Activated CD8-positive, alpha-beta memory T cell treated with anti-CD3 and anti-CD28 coated beads, Interleukin-2, amount 50 U/mL, for 24 hours (primary cell): ENCODE measurements at regions not wholly inside any gene's neighbourhood (a gene's known extent, or its start where the extent isn't known, plus 50 kb on each side); places are given as distances from the start of the nearest gene placed in this dataset.

Source experiments
- DNase-seq: peaks from one replicate; pipeline ENCODE4 v3.0.0-alpha.2; 2020; ENCODE audit errors: extremely low read depth

- DNase-seq = no peak
These were observed 192.5 kb downstream of the FOXD2 start for GRCh38 chr1:47630346-47630745.

DNA sequence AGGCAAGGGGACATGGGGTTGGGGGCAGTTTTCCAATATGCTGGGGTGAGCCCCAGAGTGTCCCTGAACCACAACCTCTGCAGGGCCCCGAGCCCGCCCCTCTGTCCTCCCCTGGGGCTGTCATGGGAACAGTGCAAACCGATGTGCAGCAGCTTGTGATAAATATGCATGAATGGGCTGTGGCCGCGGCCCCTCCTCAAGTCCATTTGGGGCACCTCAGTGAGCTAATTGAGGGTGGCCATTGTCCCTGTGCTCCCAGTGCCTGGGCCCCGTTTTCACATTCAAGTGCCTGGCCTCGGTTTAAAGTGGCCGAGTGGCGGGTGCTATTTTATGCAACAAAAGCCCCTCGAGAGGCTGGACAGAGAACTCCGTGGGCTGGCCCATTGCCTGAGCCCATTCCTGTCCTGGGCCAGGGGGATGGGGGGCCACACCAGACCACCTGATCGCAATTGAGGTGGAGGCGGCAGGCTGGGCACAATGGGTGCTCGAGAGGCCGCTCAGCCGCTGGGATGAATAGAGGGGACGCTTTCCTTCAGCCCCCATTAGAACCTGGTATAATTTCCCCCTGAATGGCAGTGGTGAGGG lies 193.7 kb downstream of the FOXD2 start:
- DNase-seq = no peak

DNA sequence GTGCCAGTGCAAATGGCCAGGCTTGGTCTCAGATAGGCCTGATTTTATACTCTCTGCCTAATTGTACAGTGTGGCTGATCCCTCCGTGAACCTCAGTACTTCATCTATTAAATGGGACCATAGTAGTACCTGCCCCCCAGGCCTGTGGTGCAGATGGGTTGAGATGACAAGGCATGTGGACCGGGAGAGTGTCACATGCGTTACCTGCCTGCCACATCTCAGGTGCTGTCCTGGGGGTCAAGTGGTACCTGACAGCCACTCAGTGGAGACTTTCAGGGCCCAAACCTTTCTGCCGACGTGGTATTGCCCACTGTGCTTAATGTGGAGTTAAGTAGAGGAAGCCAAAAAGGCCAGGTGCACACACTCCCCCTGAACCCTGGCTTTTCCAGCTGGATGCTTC lies 197.3 kb downstream of the FOXD2 start:
- no peak for DNase-seq

GRCh38 chr1:47635597-47635996 lies 197.8 kb downstream of the FOXD2 start:
- no peak for DNase-seq

GRCh38 chr1:47637111-47637685 lies 199.4 kb downstream of the FOXD2 start:
- DNase-seq = no peak

- DNase-seq = no peak
These were observed 200.4 kb downstream of the FOXD2 start for GRCh38 chr1:47638240-47638639.

DNA sequence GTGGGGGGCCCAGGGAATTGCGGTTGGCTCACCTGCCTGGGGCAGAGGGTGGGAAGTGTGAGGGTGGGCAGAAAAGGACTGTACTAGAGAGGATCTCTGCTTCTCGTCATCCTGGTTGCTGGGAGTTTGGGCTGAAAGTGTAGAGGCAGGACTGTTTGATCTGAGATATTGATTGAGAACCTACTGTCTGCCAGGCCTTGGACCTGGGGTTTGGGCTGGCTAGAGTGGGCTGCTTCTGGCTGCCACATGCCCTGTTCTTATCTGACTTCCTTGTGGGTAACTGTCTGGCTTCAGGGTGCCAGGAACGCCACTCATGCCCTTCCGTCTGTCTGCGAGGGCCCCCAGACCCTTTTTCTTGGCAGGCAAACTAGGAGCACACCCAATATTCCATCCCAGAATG lies 200.9 kb downstream of the FOXD2 start:
- no peak for DNase-seq

- DNase-seq = no peak
These were observed 205.7 kb downstream of the FOXD2 start for GRCh38 chr1:47643306-47644211.

GRCh38 chr1:47644212-47644573 lies 206.3 kb downstream of the FOXD2 start:
- DNase-seq = no peak

DNA sequence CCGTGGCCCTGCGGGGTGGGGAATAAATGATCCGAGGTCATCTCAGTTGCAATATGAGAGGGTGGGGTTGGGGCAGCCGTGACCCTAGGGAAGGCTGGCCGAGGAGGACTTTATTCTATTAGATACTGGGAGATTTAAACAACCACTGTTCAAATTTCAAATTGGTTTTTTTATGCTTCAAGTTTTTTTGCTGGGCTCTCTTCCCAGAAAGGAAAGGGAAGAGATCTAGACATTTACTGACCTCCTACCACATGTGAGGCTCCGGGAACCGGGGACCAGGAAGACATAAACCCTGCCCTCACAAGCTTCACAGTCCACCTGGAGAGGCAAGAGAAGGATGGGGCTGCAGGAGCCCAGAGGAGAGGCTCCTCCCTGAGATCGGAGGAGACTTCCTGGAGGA lies 207.3 kb downstream of the FOXD2 start:
- no peak for DNase-seq

- no peak for DNase-seq
These were observed 208.8 kb downstream of the FOXD2 start for GRCh38 chr1:47646676-47647075.

DNA sequence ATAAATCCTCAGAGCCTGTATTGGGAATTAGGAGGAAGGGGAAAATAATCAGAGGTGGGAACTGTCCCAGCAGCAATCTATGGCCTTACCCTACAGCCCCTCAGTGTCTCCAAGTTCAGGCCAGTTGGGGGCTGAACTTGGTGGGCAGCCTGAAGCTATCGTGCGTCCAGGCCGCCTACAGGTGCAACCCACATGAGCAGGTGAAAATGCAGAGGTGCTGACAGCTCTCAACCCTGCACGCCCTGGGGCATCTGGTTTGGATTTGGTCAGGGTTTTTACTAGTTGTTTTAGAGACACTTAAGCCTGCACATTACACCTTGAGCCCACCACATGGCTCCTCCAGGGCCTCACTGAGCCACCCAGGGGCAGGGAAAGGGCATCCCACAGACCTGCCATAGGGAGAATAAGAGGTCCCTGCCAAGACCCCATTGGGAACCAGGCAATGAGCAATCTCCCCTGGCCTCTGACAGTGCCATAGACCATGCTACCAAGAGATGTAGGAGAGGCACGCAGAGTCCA lies 209.5 kb downstream of the FOXD2 start:
- no peak for DNase-seq

DNA sequence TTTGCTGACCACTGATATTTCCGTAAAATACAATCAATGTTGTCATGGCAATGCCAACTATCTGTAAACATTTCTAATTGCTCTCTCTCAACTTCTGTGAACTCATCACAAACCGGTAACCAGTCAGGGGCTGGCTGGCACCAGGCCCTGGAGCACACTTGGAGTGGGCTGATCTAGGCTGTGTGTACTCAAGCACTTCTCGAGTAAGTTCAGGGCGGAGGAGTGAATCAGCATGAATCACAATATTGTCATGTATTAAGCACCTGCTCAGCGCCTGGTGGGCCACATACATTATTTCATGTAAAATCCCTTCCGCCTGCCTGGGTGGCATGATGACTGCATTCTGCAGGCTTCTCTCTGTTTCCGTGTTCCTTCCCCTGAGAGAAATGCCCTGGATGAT lies 212.4 kb downstream of the FOXD2 start:
- no peak for DNase-seq

GRCh38 chr1:47650611-47651010 lies 212.8 kb downstream of the FOXD2 start:
- DNase-seq = no peak

- no peak for DNase-seq
These were observed 213.7 kb downstream of the FOXD2 start for GRCh38 chr1:47651311-47652089.

DNA sequence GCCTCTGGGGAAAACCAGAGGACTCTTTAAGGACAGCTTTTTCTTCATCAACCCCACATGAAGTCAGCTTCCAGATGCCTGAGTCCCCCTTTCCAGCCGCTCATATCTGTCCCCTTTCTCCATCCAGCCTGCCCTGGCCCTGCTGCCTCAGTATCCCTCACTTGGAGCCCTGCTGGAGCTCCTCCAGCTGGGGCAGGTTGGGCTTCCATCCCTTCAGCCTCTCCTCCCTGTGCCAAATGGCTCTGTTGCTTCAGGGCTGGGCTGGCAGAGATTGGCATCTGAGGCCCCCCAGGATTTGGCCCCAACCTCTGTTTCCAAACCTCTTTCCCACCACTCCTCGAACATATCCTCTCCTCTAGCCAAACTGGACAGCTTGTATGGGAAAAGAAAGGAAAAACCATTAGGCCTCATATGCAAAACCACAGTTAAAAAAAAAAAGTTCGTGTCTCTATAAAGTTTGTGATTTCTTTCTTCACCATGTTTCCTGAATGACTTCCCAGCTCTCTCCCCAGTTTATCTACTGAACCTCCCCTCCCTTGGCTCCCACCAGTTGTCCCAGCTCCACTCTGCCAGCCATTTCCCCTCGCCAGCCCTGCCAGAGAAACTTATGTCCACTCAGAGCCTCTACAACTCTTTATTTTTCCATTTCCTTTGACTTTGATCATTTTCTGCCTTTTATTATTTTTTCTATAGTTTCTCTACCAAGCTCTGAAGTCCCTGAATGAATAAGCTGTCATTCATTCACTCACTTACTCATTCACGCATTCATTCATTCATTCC lies 217.9 kb downstream of the FOXD2 start:
- no peak for DNase-seq

DNA sequence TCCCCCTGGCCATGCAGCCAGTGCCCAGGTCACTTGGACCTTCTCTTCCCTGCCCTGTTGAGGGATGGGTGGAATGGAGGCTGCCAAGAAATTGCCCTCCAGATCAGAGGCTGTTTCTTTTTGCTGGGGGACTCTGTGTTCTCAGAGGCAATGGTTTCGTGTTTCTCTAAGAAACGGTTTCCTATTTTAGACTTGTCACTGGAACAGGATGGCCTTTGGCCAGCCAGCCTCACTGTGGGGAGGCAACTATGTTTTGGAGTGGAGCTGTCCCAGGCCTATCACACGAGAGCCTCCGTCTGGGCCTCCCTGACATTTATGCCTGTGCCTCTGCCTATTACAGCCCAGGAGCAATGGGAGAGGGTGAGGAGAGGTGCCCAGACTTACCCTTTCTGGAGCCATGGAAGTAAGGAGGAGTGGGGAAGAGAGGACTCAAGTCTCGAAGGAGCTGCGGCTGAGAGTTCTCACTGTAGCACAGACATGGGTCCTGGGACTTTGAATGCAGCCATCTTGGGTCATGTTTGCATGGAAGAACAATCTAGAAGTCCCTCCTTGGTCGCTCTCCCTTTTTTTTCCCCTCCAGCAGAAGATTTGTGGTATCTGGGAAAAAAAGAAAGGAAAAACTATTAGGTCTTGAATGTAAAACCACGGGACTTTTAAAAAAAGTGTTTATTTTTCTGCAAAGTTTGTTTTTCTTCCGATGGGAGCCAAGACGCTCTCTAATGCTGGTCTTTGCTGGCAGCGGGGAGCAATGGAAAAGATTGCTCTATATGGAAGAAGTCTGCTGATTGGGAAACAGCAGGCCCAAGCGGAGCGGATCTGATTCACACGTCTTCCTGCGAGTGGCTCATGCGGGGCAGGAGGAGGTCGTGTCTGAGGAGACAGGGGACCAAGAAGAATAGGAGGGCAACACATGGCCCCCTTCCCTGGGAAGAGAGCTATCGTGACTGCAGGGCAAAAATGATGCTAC lies 219.2 kb downstream of the FOXD2 start:
- no peak for DNase-seq

DNA sequence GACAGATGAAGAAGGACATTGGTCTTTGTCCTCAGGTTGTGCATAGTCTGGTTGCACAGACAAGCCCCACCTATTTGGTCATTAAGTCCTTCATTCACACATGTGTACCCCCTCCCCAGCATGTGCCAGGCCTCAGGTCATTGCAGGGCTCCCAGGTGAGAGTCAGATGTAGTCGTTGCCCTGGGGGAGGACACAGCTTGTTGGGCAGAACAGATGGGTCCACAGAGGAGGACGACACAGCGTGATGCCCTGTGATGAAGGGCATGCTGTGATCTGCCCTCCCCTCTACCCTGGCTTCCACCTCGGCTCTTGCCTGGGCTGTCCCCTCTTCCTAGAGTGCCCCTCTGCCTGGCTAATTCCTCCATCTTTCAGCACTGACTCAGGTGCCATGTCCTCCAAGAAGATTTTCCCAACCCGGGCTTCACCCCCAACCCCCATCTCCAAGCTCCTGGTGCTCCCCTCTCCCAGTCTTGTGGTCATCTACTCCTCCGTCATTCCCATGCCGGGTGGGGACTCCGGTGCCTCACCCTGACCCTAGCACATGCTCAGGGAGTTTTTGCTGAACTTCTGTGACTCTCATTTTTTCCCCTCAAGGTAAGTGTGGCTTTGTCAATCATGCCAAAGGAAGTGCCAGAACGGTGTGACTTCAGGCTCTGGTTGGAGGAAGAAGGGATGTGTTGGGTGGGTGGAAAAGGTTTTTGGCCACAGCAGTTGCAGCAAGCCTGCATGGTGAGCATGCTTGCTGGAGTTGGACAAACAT lies 220.5 kb downstream of the FOXD2 start:
- no peak for DNase-seq

GRCh38 chr1:47659146-47659545 lies 221.3 kb downstream of the FOXD2 start:
- no peak for DNase-seq
